SK-N-SH (cell line): ENCODE measurements at regions not wholly inside any gene's neighbourhood (a gene's known extent, or its start where the extent isn't known, plus 50 kb on each side); places are given as distances from the start of the nearest gene placed in this dataset.

ENCODE experiments used
- CTCF ChIA-PET: fragments of 300-600, 350-600 bp; formaldehyde crosslinking; extraction: SDS; loops from one replicate; lab custom pipeline; 2021; lab: Yijun Ruan, JAX
- POLR2A ChIA-PET: fragments of 350-600 bp; sonication (Branson Sonifier 250); formaldehyde crosslinking; extraction: SDS; loops from one replicate; lab custom pipeline; 2020; ENCODE audit warnings: antibody characterized with exemption, inconsistent platforms; lab: Yijun Ruan, JAX
- DNase-seq: peaks from one replicate; pipeline ENCODE4 v3.0.0; 2012
- H2AFZ ChIP-seq: fragments of 200-600 bp; sonication (generic); 2 replicates; pipeline ENCODE4 v1.8.1; 2016; ENCODE audit warnings: antibody characterized with exemption, mild to moderate bottlenecking, low read depth
- H3F3A ChIP-seq: fragments of 200-600 bp; sonication (generic); replicated peaks from 2 replicates; pipeline ENCODE3; 2016; ENCODE audit warnings: antibody characterized with exemption, mild to moderate bottlenecking; ENCODE audit not compliant: insufficient read depth
- H3K27ac ChIP-seq, 2 experiments: fragments of 200-500 bp in 1 of 2; fragments of 200-600 bp in 1 of 2; sonication (Bioruptor generic) in 1 of 2; sonication (generic), shearing (Covaris generic) in 1 of 2; 2 replicates each; pipeline versions ENCODE4 v1.5.1 to v1.6.1; 2014 to 2016; ENCODE audit warnings: low read depth in 2 of 2, inconsistent platforms in 1 of 2, low read length in 1 of 2, mild to moderate bottlenecking in 1 of 2, mixed read lengths in 1 of 2
- H3K27me3 ChIP-seq: fragments of 200-600 bp; sonication (generic), shearing (Covaris generic); 2 replicates; pipeline ENCODE4 v1.6.1; 2016; ENCODE audit warnings: mixed run types; ENCODE audit not compliant: insufficient read depth
- H3K36me3 ChIP-seq, 2 experiments: fragments of 200-500 bp in 1 of 2; fragments of 200-600 bp in 1 of 2; sonication (Bioruptor generic) in 1 of 2; sonication (generic) in 1 of 2; replicated peaks in 1 of 2; 2 replicates each; pipeline versions ENCODE3 to v1.5.1; 2014 to 2016; ENCODE audit warnings: low read length in 1 of 2, mild to moderate bottlenecking in 1 of 2; ENCODE audit not compliant: insufficient read depth in 2 of 2, control insufficient read depth in 1 of 2
- H3K4me1 ChIP-seq, 2 experiments: fragments of 200-500 bp in 1 of 2; fragments of 200-600 bp in 1 of 2; sonication (Bioruptor generic) in 1 of 2; sonication (generic), shearing (Covaris generic) in 1 of 2; 2 replicates each; pipeline versions ENCODE4 v1.5.1 to v1.6.1; 2014 to 2016; ENCODE audit warnings: low read depth in 1 of 2, low read length in 1 of 2, mixed run types in 1 of 2; ENCODE audit not compliant: insufficient read depth in 2 of 2, control insufficient read depth in 1 of 2
- H3K4me2 ChIP-seq: fragments of 200-600 bp; sonication (generic), shearing (Covaris generic); 2 replicates; pipeline ENCODE4 v1.6.1; 2017; ENCODE audit warnings: mixed run types
- H3K4me3 ChIP-seq, 2 experiments: fragments of 200-500 bp in 1 of 2; fragments of 200-600 bp in 1 of 2; sonication (Bioruptor generic) in 1 of 2; sonication (generic), shearing (Covaris generic) in 1 of 2; 2 replicates each; pipeline versions ENCODE4 v1.5.1 to v1.8.1; 2014 to 2016; ENCODE audit warnings: low read depth in 2 of 2, inconsistent platforms in 1 of 2, low read length in 1 of 2, mild to moderate bottlenecking in 1 of 2, mixed read lengths in 1 of 2, moderate library complexity in 1 of 2
- H3K79me2 ChIP-seq: fragments of 200-600 bp; sonication (generic); 2 replicates; pipeline ENCODE4 v1.8.1; 2017; ENCODE audit warnings: mild to moderate bottlenecking; ENCODE audit not compliant: insufficient read depth
- H3K9ac ChIP-seq: fragments of 200-600 bp; sonication (generic); 2 replicates; pipeline ENCODE4 v1.6.1; 2017; ENCODE audit warnings: mixed run types
- H3K9me2 ChIP-seq: fragments of 200-600 bp; sonication (generic); 2 replicates; pipeline ENCODE4 v1.6.1; 2017; ENCODE audit warnings: mixed run types
- H3K9me3 ChIP-seq: fragments of 200-600 bp; sonication (generic); 2 replicates; pipeline ENCODE4 v1.6.1; 2017; ENCODE audit warnings: mixed run types, mild to moderate bottlenecking, moderate library complexity
- H4K20me1 ChIP-seq: fragments of 200-600 bp; sonication (generic); 2 replicates; pipeline ENCODE4 v1.6.1; 2017; ENCODE audit warnings: mild to moderate bottlenecking, mixed run types; ENCODE audit not compliant: insufficient read depth
- EP300 ChIP-seq, 2 experiments: IDR thresholded peaks; 2 replicates each; pipeline versions ENCODE4 v1.4.0 to v1.6.1; 2012; ENCODE audit warnings: borderline replicate concordance in 1 of 2, low read depth in 1 of 2, low read length in 1 of 2
- IRF3 ChIP-seq: fragments of 150-350 bp; IDR thresholded peaks from 2 replicates; pipeline ENCODE4 v1.6.1; 2016; ENCODE audit warnings: mild to moderate bottlenecking, low read depth, low read length
- JUND ChIP-seq: IDR thresholded peaks from 2 replicates; pipeline ENCODE4 v1.4.0; 2012
- MAX ChIP-seq: IDR thresholded peaks from 2 replicates; pipeline ENCODE4 v1.4.0; 2012; ENCODE audit warnings: low read depth
- MEF2A ChIP-seq: IDR thresholded peaks from 2 replicates; pipeline ENCODE4 v1.4.0; 2012; ENCODE audit warnings: low read depth, borderline replicate concordance
- MXI1 ChIP-seq: IDR thresholded peaks from 2 replicates; pipeline ENCODE4 v1.6.1; 2012; ENCODE audit warnings: mild to moderate bottlenecking, low read depth, low read length, improper control_type of control experiment
- NFIC ChIP-seq: IDR thresholded peaks from 2 replicates; pipeline ENCODE4 v1.4.0; 2012; ENCODE audit warnings: borderline replicate concordance
- PBX3 ChIP-seq: IDR thresholded peaks from 2 replicates; pipeline ENCODE4; 2012
- RAD21 ChIP-seq: IDR thresholded peaks from 2 replicates; pipeline ENCODE4 v1.6.1; 2012; ENCODE audit warnings: mild to moderate bottlenecking, low read length
- RFX5 ChIP-seq: IDR thresholded peaks from 2 replicates; pipeline ENCODE4 v1.6.1; 2012; ENCODE audit warnings: mild to moderate bottlenecking, improper control_type of control experiment, low read length
- SIN3A ChIP-seq: IDR thresholded peaks from 2 replicates; pipeline ENCODE4 v1.6.1; 2012; ENCODE audit warnings: low read depth, mild to moderate bottlenecking, low read length, moderate library complexity, borderline replicate concordance
- SMC3 ChIP-seq: IDR thresholded peaks from 2 replicates; pipeline ENCODE4 v1.6.1; 2012; ENCODE audit warnings: low read depth, low read length, improper control_type of control experiment
- TAF1 ChIP-seq: IDR thresholded peaks from 2 replicates; pipeline ENCODE4 v1.6.1; 2012; ENCODE audit warnings: low read depth, mild to moderate bottlenecking, low read length, moderate library complexity, borderline replicate concordance
- WGBS: methylation state at CpG from one replicate; pipeline ENCODE4 v1.1.6; 2017; ENCODE audit warnings: low lambda C conversion rate; 5-methylcytosine and 5-hydroxymethylcytosine counted together

GRCh38 chr2:61704364-61704763 is 149.5 kb downstream of the FAM161A start:
- WGBS = 64% methylated on average over 2 of the region's 2 CpGs
- Histone ChIP-seq H3K4me3 (no peak overlapping the region), H3F3A (peaks cover 4% of the 10 kb centered on the region), H2AFZ (no peak overlapping the region), H3K36me3 (no peaks in the 10 kb centered on the region), H3K79me2 (no peaks in the 10 kb centered on the region), H3K4me1 (peaks cover 0 to 3% of the 10 kb centered on the region in 2 experiments; a peak in 2 of 4 replicates), H3K9ac (no peak overlapping the region), H3K27me3 (no peaks in the 10 kb centered on the region), H3K9me3 (no peaks in the 10 kb centered on the region), H3K9me2 (no peaks in the 10 kb centered on the region), H3K4me2 (no peak overlapping the region), H4K20me1 (no peaks in the 10 kb centered on the region), H3K27ac (no peak overlapping the region)
- no peak for TF ChIP-seq IRF3
- no peak for DNase-seq
- ChIA-PET CTCF (no interaction called here), POLR2A (no interaction called here)

- Histone ChIP-seq H3K79me2 (no peaks in the 10 kb centered on the region), H2AFZ (no peak overlapping the region), H3K9me3 (no peaks in the 10 kb centered on the region), H3K9ac (no peak overlapping the region), H3K4me3 (no peak overlapping the region), H3K4me2 (no peak overlapping the region), H3K27ac (no peak overlapping the region), H4K20me1 (no peaks in the 10 kb centered on the region), H3K9me2 (no peaks in the 10 kb centered on the region), H3K4me1 (peaks cover 0 to 3% of the 10 kb centered on the region in 2 experiments; a peak in 2 of 4 replicates), H3K36me3 (no peaks in the 10 kb centered on the region), H3K27me3 (no peaks in the 10 kb centered on the region), H3F3A (peaks cover 4% of the 10 kb centered on the region)
- TF ChIP-seq PBX3 (no peak), EP300 (IDR thresholded peaks at IDR 0.05; ENCODE audit: borderline replicate concordance in 1 of 2, low read depth in 1 of 2, low read length in 1 of 2) (no peak), SMC3 (no peak), JUND (no peak), NFIC (no peak), RAD21 (no peak), RFX5 (no peak), MXI1 (no peak), MEF2A (no peak)
- DNase-seq = no peak
- CTCF ChIA-PET = no interaction called here
- POLR2A ChIA-PET = no interaction called here
- 41% methylated on average over 2 of the region's 2 CpGs for WGBS
These were observed 151.8 kb downstream of the FAM161A start for GRCh38 chr2:61702088-61702467.

GRCh38 chr2:61700464-61700863 is 153.4 kb downstream of the FAM161A start:
- no peak overlapping the region for H3K4me2 ChIP-seq
- no peaks in the 10 kb centered on the region for H3K9me3 ChIP-seq
- H3F3A ChIP-seq = peaks cover 4% of the 10 kb centered on the region
- no peak overlapping the region for H3K9ac ChIP-seq
- ChIA-PET POLR2A (no interaction called here), CTCF (no interaction called here)
- no peaks in the 10 kb centered on the region for H3K9me2 ChIP-seq
- DNase-seq = no peak
- H3K4me1 ChIP-seq = peaks cover 0 to 3% of the 10 kb centered on the region in 2 experiments; a peak in 2 of 4 replicates
- H3K27ac ChIP-seq = no peak overlapping the region
- no peak overlapping the region for H2AFZ ChIP-seq
- 82% methylated on average over 4 of the region's 4 CpGs for WGBS
- no peaks in the 10 kb centered on the region for H3K27me3 ChIP-seq
- H3K79me2 ChIP-seq = no peaks in the 10 kb centered on the region
- H3K36me3 ChIP-seq = no peaks in the 10 kb centered on the region
- H4K20me1 ChIP-seq = no peaks in the 10 kb centered on the region
- TF ChIP-seq IRF3 (no peak), SIN3A (no peak), MAX (no peak), MEF2A (no peak), TAF1 (no peak)
- no peak overlapping the region for H3K4me3 ChIP-seq
